DMS53 treated with DMSO at 0.1 percent for 48 hours (cell line): ENCODE measurements at regions not wholly inside any gene's neighbourhood (a gene's known extent, or its start where the extent isn't known, plus 50 kb on each side); places are given as distances from the start of the nearest gene placed in this dataset.

Source experiments
- DNase-seq: peaks from one replicate; lab custom pipeline; 2025; ENCODE audit not compliant: unreplicated experiment; lab: John Stamatoyannopoulos, UW

DNA sequence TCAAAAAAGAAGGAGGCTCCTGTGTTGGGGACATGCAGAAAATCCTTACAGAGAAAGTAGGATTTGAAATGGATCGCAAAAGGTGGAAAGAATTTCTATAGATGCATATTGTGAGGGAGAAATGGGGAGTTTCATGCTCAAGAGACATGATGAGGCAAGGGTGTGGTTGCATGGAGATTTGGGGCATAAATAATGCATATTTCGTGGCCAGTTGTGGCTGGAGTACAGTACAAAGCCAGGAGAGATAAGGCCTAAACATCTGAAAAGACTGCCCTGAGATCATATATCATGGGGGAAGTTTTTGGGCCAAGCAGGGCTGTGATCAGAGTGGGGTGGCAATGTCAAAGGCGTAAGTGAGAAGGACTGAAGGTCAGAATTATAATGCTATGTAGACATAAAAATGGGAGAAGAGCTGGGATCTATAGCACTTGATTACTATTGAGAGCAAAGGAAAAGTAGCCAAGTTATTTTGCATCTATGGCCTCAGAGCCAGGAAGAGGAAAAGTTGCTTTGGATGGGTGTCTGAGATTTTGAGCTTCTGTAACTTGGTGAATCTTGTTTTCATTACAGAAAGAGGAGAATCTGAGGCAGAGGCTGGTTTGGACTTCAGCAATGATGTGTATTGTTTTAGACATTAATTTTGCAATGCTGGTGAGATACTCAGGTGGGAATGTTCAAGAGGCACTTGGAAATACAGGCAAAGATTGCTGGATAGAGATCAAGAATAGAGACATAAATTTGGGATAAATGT lies 166.6 kb downstream of the INHBA start:
- no peak for DNase-seq

DNA sequence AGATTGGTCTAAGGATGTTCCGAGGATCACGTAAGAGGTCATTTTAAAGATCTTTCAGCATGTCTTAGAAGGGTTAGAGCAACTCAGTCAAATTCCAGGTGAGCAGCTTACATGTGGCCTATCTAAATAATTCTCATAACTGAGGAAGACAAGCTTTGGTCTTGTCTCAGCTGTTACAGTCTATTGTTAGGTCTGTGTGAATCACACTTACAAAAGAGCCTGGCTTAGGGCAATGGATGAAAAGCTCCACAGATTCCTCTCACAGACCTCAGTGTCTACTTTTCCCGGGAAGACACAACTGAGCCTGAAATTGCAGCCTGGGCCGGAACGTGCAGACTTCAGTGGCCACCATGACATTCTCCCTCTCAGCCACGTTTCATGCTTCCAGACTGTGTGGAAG lies 173.1 kb downstream of the INHBA start:
- DNase-seq: no peak

DNA sequence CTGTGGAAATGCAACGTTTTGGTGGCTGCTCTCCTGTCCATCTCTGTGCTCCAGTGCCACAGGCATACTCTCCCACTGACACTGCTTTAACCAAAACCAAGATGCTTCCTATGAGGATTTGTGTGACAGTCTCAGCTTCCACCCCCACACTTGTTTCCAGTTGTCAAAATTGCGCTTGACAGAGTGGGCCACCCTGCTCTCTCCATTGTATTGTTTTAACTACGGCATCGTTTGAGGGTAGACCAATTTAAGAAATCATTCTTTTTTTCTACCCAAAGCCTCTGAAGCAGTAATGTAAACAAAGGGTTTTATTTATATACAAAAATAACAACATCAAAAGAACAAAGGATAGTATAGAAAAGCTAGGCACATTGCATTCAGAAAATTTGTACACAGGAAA lies 178.0 kb downstream of the INHBA start:
- no peak for DNase-seq

DNA sequence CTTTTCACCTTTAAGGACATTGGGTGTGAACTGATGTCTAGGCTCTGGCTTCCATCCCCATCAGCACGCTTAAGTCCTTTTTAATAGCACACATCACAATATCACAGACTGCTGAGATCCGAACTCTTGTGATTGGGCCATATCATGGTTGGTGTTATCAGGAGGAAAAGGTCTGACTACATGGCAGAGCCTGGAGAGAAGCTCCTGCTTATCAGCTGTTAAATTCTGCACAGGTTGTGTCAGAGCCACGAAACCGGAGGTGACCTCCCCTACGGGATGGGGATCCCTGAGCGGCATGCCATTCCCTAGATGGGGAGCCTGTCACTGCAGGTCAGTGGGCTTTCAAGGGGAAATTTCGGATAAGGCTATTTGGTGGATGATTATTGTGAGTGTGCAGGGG lies 182.4 kb downstream of the INHBA start:
- DNase-seq: no peak

DNA sequence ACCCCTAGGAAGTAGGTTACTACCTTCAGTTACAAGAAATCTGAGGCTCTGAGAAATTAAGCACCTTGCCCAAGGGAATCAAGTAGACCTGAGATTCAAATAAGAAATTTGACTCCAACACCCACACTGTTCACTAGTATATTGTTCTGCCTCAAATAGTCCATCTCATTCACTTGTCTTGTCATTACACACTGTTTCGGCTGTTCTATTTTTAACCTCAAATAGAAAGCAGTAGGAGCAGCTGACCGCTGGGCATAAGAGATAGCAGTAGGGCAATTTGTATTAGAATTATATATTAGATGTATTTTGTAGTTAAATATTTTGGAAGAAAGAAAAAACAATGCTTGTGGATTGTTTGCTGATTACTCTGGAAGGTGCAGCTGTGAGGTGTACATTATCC lies 185.1 kb downstream of the INHBA start:
- DNase-seq: no peak

DNA sequence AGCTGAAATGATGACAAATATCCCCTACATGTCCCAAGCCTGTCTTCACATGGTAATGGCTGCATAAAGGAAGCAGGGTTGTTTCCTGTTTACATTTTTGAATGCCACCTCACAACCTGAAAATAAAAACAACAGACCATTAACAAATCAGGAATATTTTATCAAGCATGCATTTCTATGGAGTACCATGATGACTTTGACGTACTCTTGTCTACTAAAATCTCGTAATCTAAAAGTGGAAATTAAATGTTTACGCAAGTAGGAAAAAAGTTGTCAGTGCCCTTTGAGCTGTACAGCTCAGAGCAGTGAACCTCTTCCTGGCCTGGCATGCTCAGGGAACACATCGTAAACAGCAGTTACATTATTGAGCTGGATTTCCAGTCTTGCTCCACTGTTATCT lies 194.1 kb downstream of the INHBA start:
- DNase-seq: no peak

DNA sequence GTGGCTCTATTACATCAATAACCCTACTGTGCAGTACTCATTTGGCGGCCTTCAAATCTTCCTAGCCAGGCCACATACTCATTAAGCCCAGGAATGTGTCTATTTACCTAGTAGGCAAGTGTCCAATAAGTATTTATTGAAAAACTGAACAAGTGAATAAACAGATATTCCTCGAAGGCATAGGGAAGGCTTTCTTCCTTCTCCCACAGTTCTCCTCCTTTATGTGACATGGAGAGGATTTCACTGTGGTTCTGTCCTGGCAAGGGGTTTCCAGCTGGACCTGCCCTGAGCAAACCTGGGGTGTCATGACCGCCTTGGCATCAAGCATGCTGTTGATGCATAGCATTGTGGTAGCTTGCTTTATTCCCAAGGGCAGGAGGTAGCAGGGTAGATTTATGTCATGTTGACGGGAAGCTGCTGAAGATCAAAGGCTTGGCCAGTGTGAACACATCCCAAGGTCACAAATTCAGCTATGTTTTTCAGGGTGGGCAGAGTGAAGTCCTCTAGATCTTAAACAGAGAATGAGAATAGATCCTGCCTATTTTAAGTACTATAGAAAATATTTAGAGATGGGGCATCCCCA lies 195.1 kb downstream of the INHBA start:
- no peak for DNase-seq

DNA sequence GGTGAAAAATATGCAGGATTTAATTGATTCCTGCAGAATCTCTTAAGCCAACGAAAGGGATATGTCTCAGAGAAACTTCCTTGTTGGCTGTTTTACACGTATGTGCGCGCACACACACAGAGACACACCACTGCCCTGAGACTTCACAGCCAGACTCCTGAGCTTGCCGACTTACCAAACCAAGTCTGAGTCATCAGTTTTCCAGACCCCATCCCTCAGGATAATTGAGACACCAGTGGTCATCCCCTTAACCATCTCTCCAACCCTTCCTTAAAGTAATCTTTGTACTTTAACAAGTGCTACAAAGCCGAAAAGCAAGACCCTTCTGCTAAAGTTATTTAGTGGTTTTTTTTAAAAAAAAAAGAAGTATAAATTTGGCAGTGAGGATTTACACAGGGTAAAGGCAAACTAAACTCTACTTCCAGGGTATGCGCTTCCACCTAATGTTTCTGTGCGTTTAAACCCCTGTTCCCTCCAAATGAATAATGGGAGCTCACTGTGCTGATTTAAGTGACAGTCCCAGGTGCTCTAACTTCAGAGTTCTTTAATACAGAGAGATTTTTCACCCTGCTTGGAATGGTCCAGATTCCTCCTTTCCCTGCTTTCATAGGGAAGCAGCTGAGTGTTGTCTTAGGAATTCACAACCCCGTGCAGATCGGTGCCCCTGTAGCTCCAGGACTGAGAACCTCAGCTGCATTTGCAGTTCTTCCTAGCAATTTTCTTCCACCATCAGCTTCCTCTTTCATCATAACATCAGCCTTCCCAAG lies 198.5 kb downstream of the INHBA start:
- no peak for DNase-seq

DNA sequence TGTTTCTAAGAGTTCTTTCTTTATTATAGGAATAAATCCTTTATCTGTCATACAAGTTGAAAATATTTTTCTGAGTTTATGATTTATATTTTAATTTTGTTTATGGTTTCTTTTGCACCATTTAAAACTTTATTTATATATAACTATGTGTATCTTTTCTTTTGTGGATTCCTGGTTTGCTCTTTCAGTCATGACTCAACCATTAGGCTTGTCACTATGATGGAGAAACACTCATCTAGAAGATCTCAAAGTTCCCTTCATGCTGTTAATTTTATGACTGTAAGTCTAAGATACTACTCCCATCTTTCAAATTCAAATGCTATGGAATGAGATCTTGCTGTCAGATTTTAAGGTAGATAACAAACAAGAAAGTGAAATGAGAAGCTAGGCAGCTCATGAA lies 199.5 kb downstream of the INHBA start:
- no peak for DNase-seq

DNA sequence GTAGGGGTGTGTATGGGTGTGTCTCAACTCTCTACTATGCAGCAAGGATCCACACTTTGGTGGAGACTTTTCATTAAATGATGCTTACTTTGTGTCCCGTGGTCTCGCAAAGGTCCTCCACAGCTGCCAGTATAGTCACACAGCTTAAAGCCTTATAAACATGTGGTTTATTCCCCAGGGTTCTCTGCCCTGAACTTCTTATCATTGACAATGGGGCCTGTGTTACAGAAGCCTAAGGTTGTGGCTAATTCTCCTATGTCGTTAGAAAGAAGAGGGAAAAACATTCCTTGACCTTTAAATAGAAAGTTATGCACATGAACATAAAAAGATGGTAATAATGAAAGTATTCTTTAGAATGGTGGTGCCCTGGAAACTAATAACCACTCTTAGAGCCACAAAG lies 201.4 kb downstream of the INHBA start:
- DNase-seq: no peak

DNA sequence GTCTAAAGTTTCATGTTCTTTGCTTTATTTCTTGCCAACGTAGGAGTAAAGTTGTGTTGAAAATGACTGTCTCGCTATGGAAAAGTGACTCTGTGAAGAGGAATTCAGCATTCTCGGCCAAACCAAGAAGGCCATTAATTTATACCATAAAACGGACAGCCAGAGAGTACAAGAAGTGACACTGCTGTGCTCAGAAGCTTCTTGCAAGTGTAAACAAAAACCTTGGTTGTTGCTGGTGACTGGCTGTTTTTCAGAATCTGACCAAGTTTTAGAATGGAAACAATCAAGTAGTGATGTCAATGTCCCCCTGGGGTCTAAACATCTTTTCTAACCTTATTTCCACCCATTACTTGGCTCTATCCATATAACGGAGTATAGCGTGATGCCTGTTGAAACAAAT lies 201.9 kb downstream of the INHBA start:
- no peak for DNase-seq

DNA sequence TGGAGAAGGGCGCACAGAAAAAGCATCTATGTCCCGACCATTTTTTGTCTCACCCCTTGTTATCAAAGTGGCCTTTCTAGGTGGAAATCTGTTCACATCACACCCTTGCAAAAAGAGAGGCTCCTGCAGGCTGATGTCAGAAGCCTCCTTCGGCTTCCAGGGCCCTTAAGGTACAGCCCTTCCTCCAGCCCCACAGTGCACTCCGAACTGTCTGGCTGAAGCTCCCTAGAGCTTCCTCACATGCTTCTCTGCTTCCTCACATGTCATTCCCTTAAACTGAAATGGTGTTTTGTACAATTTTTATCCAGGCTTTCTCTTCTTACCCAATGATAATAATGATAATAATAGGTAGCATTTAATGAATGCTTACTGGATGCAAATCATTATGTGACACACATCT lies 210.3 kb downstream of the INHBA start:
- DNase-seq: no peak

DNA sequence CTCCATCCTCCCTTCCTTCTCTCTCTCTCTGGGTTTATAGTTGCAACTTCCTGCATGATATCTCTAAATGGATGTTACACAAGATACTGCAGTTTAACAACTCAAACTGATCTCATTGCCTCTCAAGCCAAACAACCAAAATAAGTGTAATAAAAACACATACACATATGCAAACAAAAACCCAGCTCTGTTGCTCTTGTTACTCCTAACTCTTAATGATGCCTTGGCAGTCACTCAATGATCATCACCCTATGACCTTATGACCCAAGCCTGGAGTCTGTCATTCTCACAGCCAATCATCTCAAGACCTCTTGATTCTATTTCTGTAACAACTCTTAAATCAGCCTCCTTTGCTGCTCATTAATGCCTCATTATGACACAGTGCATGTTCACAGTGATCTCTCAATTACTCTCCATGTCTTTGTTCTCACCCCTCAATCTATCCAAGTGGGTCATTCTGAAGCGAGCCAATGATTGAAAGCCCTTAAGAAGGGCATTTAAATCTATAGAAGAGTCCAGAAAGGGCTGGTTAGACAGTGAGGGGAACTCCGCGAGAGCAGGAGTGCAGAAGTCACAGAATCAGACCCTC lies 210.9 kb downstream of the INHBA start:
- no peak for DNase-seq

DNA sequence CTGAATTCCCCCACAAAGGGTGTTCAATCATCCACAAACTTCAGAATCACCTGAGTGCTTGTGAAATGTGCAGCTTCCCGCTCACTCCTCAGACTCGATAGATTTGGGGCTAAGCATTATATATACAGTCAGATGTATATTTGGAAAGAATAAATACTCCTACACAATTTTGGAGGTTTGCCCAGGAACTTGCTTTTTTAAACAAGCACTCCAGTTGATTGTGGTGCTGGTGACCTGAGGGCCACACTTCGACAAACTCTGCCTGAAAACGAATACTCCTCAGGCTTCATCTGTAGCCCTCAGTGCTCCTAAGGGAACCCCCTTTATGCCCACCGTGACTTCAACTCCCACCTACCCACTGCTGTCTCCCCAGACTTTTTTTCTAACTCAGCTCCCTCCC lies 211.6 kb downstream of the INHBA start:
- no peak for DNase-seq

DNA sequence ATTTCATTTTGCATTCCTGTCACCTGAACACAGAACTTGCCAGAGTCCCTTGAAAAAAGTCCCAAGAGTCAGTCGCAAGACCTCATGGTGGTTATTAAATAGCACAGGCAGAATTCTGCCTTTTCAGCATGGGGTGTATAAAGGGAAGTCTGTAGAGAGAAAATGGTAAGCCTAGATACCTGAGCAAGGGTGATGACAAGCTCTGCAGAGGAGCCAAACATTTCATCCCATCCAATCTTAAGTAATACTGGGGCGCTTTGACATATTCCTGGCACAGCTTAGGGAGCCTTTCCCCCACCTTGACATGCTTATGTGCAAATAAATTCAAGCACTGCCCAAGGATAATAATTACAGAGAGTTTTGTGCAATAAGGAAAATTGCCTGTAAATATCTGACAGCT lies 213.0 kb downstream of the INHBA start:
- no peak for DNase-seq

DNA sequence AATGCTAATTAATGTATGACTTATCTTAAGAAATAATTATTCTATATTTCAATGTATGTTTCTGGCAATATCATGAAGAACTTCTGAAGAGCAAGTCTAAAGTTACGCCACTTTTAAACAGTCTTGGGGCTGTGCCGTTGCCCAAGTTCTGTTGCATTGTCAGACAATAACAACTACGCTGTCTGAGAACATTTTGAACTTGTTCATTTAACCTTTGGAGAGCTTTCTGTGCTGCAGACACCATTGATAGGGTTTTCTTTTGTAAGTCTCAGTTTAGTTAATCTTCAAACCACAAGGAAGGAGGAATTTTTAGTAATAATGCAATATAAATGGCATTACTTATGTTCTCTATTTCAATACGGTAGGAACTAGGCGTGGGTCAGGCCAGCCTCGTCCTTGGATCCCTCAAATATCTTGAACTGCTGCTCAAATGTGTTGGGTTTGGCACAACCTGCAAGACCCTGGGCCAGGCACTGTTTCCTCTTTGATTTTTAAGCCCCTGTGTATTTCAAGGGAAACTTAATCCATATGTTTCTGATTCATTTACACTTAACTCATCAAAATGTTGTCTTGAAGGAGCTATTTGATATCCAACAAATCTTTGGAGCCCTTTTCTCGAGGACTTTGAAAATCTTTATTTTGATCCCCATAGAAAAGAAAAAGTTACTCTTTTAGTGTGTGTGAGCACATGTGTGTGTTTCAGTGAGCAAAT lies 215.5 kb downstream of the INHBA start:
- DNase-seq: no peak

DNA sequence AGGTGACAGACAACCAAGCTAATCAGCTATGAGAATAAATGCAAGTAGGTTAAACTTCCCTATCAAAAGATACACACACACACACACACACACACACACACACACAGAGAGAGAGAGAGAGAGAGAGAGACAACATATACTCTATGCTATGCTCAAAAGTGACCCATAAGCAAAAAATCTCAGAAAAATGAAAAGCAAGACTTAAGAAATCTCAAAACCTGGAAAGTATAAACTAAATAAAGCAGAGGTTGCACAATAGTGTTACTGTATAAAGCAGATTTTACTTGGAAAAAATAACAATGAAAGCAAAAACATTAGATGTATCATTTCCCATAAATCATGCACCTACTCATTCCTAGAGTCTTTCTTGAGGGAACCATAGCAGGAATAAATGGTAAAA lies 221.5 kb downstream of the INHBA start:
- DNase-seq: no peak

DNA sequence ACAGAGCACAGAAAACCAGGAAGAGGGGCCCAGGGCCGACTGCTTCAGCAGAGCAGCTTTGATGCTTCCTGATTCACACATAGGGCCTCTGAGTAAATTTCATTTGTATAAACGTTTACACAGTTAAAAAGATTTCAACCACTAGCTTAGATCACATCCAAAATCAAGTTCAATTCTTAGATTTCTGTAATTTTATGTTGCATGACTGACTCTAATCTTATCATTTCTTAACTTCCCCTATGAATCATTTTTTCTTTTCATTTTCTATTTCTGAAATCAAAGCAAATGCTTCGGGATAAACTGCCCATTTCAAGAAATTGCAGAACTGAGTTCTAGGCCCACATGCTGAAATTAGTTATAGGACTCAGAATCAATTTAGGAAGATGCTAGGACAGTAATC lies 224.7 kb downstream of the INHBA start:
- no peak for DNase-seq

DNA sequence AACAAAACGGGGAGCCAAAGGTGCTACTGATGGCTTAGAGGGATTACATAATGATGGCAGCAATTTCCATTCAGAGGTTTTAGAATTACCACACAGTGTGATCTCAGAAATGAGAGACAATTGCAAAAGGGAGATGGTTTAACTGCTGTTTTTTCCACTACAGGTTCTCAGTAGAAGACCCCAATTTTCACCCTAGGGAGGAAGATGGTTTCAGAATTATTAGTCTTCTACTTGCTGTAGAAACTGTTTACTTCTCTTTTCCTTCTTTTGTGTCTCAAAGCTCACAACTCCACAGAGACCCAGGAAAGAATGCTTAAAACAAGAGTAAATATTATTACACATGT lies 226.5 kb downstream of the INHBA start:
- no peak for DNase-seq

DNA sequence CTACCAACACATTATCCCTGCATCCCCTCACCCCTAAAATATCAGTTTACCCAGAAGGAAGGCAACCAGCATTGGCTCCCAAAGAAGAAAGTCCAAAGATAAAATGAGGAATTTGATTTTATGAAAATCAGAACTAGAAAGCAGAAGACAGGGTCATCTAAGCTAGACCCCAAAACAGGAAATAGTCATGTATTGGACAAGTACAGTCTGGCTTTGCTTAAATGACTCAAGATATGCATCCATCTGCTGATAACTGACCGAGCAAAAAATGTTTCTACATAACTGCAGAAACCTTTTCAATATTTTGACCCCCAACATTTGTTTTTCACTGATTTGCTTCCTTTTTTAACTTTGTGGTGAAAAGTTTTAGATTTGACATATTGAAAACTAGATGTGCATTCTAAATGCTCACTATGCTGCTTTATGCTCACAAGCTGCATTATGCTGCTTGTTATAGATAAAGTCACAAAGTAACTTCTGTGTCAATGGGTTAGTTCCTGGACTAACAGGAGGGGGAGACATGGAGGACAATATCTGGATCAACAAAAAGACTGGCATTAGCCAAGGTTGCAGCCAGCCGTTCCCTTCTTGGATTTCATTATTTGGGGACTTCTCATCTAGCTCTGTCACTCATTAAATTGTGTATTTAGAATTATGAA lies 227.0 kb downstream of the INHBA start:
- no peak for DNase-seq
